H1 (cell line): ENCODE measurements at regions not wholly inside any gene's neighbourhood (a gene's known extent, or its start where the extent isn't known, plus 50 kb on each side); places are given as distances from the start of the nearest gene placed in this dataset.

Experiments
- CTCF ChIA-PET: fragments of 300-600 bp; sonication (Branson Sonifier 250); formaldehyde crosslinking; loops from one replicate; lab custom pipeline; 2021; ENCODE audit not compliant: partially characterized antibody; lab: Charles Lee
- POLR2A ChIA-PET: fragments of 300-600 bp; sonication (Branson Sonifier 250); formaldehyde crosslinking; loops from one replicate; lab custom pipeline; 2021; ENCODE audit warnings: inconsistent platforms; ENCODE audit not compliant: partially characterized antibody; lab: Charles Lee
- DNase-seq, 2 experiments: peaks; one replicate each; pipeline versions ENCODE4 v3.0.0 to v3.0.0-alpha.2; 2010 to 2022; ENCODE audit warnings: low spot score in 2 of 2, low read depth in 1 of 2, mixed read lengths in 1 of 2
- FAIRE-seq: peaks from 2 replicates; lab custom pipeline; 2011; peaks lifted over from hg19 to GRCh38; lab: Jason Lieb, UNC
- H2AFZ ChIP-seq: 2 replicates; pipeline ENCODE4 v1.8.1; 2012; ENCODE audit warnings: low read length, inconsistent platforms
- H2AK5ac ChIP-seq: 2 replicates; pipeline ENCODE4 v1.6.1; 2013; ENCODE audit warnings: low read depth, low read length
- H2BK120ac ChIP-seq: replicated peaks from 2 replicates; pipeline ENCODE3; 2013; ENCODE audit warnings: low read depth, low read length, inconsistent platforms
- H2BK12ac ChIP-seq: 2 replicates; pipeline ENCODE4 v1.6.1; 2013; ENCODE audit warnings: low read depth, low read length
- H2BK15ac ChIP-seq: 2 replicates; pipeline ENCODE4 v1.6.1; 2013; ENCODE audit warnings: low read length
- H2BK20ac ChIP-seq: 2 replicates; pipeline ENCODE4 v1.6.1; 2013; ENCODE audit warnings: low read length
- H2BK5ac ChIP-seq: 2 replicates; pipeline ENCODE4 v1.6.1; 2013; ENCODE audit warnings: low read depth, low read length
- H3K14ac ChIP-seq: 2 replicates; pipeline ENCODE4 v1.6.1; 2013; ENCODE audit warnings: inconsistent platforms; ENCODE audit not compliant: insufficient read length
- H3K18ac ChIP-seq: 2 replicates; pipeline ENCODE4 v1.6.1; 2013; ENCODE audit warnings: low read length; ENCODE audit errors: extremely low read depth
- H3K23ac ChIP-seq: 2 replicates; pipeline ENCODE4 v1.6.1; 2013; ENCODE audit warnings: inconsistent platforms; ENCODE audit not compliant: insufficient read length
- H3K23me2 ChIP-seq: 2 replicates; pipeline ENCODE4 v1.6.1; 2013; ENCODE audit warnings: low read depth, low read length
- H3K27ac ChIP-seq: 2 replicates; pipeline ENCODE4 v1.6.1; 2011; ENCODE audit warnings: low read depth, low read length, inconsistent platforms
- H3K27me3 ChIP-seq, 4 experiments: replicated peaks in 1 of 4; 1 replicate in 1 of 4; 2 replicates in 3 of 4; pipeline versions ENCODE4 v1.6.1 to v1.8.1; 2011 to 2013; ENCODE audit warnings: low read length in 3 of 4, mild to moderate bottlenecking in 3 of 4, inconsistent platforms in 2 of 4, mixed read lengths in 2 of 4, moderate library complexity in 1 of 4; ENCODE audit not compliant: control insufficient read depth in 3 of 4, insufficient read depth in 3 of 4; ENCODE audit errors: extremely low read depth in 1 of 4
- H3K36me3 ChIP-seq, 4 experiments: 2 replicates each; pipeline versions ENCODE4 v1.6.1 to v1.8.1; 2011 to 2013; ENCODE audit warnings: mild to moderate bottlenecking in 4 of 4, low read length in 3 of 4, moderate library complexity in 2 of 4, control low read depth in 1 of 4, inconsistent platforms in 1 of 4; ENCODE audit not compliant: insufficient read depth in 4 of 4, control insufficient read depth in 2 of 4
- H3K4ac ChIP-seq: replicated peaks from 2 replicates; pipeline ENCODE3; 2013; ENCODE audit warnings: low read length, low read depth, mixed read lengths, inconsistent platforms; ENCODE audit not compliant: insufficient read length
- H3K4me1 ChIP-seq, 4 experiments: replicated peaks in 1 of 4; 1 replicate in 1 of 4; 2 replicates in 3 of 4; pipeline versions ENCODE4 v1.6.1 to v1.8.1; 2011 to 2013; ENCODE audit warnings: low read length in 3 of 4, inconsistent platforms in 2 of 4, mixed read lengths in 1 of 4; ENCODE audit not compliant: insufficient read depth in 4 of 4, control insufficient read depth in 3 of 4
- H3K4me2 ChIP-seq, 2 experiments: 2 replicates each; pipeline versions ENCODE4 v1.6.1 to v1.8.1; 2011 to 2013; ENCODE audit warnings: low read depth in 2 of 2, low read length in 2 of 2, control low read depth in 1 of 2, inconsistent platforms in 1 of 2, mild to moderate bottlenecking in 1 of 2; ENCODE audit not compliant: insufficient read depth in 1 of 2
- H3K4me3 ChIP-seq, 4 experiments: fragments of 200-600, 300-600 bp in 1 of 4; sonication (generic), shearing (Covaris generic), sonication (Bioruptor Twin) in 1 of 4; 2 replicates each; pipeline versions ENCODE4 v1.5.1 to v1.8.1; 2011 to 2016; ENCODE audit warnings: low read length in 4 of 4, low read depth in 3 of 4, control low read depth in 2 of 4, inconsistent platforms in 2 of 4, mild to moderate bottlenecking in 2 of 4, mixed read lengths in 1 of 4, moderate library complexity in 1 of 4; ENCODE audit not compliant: insufficient read depth in 2 of 4; ENCODE audit errors: extremely low read depth in 1 of 4
- H3K56ac ChIP-seq: replicated peaks from 2 replicates; pipeline ENCODE3; 2013; ENCODE audit warnings: low read depth, mild to moderate bottlenecking, mixed read lengths, low read length, inconsistent platforms; ENCODE audit not compliant: insufficient read length
- H3K79me1 ChIP-seq: 2 replicates; pipeline ENCODE4 v1.6.1; 2013; ENCODE audit warnings: low read depth, low read length, control low read depth
- H3K79me2 ChIP-seq, 2 experiments: 2 replicates each; pipeline versions ENCODE4 v1.6.1 to v1.8.1; 2012 to 2013; ENCODE audit warnings: low read length in 2 of 2, mild to moderate bottlenecking in 2 of 2, inconsistent platforms in 1 of 2; ENCODE audit not compliant: insufficient read depth in 2 of 2, control insufficient read depth in 1 of 2
- H3K9ac ChIP-seq, 4 experiments: replicated peaks in 1 of 4; 1 replicate in 1 of 4; 2 replicates in 3 of 4; pipeline versions ENCODE4 v1.6.1 to v1.8.1; 2011 to 2013; ENCODE audit warnings: low read depth in 3 of 4, low read length in 3 of 4, control low read depth in 2 of 4, mild to moderate bottlenecking in 2 of 4, moderate library complexity in 2 of 4, inconsistent platforms in 1 of 4; ENCODE audit errors: extremely low read depth in 1 of 4
- H3K9me3 ChIP-seq, 2 experiments: 2 replicates each; pipeline versions ENCODE4 v1.6.1 to v1.8.1; 2012 to 2013; ENCODE audit warnings: mild to moderate bottlenecking in 2 of 2, moderate library complexity in 2 of 2, control low read depth in 1 of 2, inconsistent platforms in 1 of 2, low read depth in 1 of 2, low read length in 1 of 2, mixed read lengths in 1 of 2; ENCODE audit not compliant: insufficient read depth in 2 of 2
- H4K20me1 ChIP-seq, 2 experiments: replicated peaks in 1 of 2; 2 replicates each; pipeline versions ENCODE3 to v1.8.1; 2011 to 2013; ENCODE audit warnings: inconsistent platforms in 2 of 2, low read length in 2 of 2, mild to moderate bottlenecking in 1 of 2; ENCODE audit not compliant: insufficient read depth in 2 of 2, control insufficient read depth in 1 of 2
- H4K5ac ChIP-seq: 2 replicates; pipeline ENCODE4 v1.6.1; 2013; ENCODE audit warnings: low read length, low read depth, mixed read lengths, inconsistent platforms; ENCODE audit not compliant: insufficient read length
- H4K8ac ChIP-seq: 2 replicates; pipeline ENCODE4 v1.8.0; 2013; ENCODE audit warnings: mild to moderate bottlenecking, moderate library complexity, low read length, inconsistent platforms; ENCODE audit not compliant: insufficient read depth; ENCODE audit errors: extremely low read depth
- H4K91ac ChIP-seq: replicated peaks from 2 replicates; pipeline ENCODE3; 2013; ENCODE audit warnings: low read length, mixed read lengths, inconsistent platforms; ENCODE audit not compliant: insufficient read length
- PHF8 ChIP-seq: fragments of 200-600 bp; sonication (generic); conservative IDR thresholded peaks from 2 replicates; pipeline ENCODE4 v1.7.1; 2012; ENCODE audit warnings: low read depth, mild to moderate bottlenecking, inconsistent platforms, low read length, moderate library complexity
- RFX5 ChIP-seq: IDR thresholded peaks from 2 replicates; pipeline ENCODE4 v1.6.1; 2011; ENCODE audit warnings: low read depth, low read length, improper control_type of control experiment, borderline replicate concordance
- WGBS, 2 experiments: shearing (Covaris generic) in 1 of 2; methylation state at CpG; one replicate each; pipeline versions ENCODE4 v1.1.6 to v1.1.7; 2013 to 2015; ENCODE audit warnings: low lambda C conversion rate in 2 of 2, mixed read lengths in 2 of 2, inconsistent platforms in 1 of 2, low coverage in 1 of 2, missing lambda C conversion rate in 1 of 2; ENCODE audit not compliant: insufficient replicate concordance in 2 of 2, insufficient coverage in 1 of 2, insufficient read length in 1 of 2; ENCODE audit errors: extremely low coverage in 1 of 2, missing lambda C conversion rate in 1 of 2; 5-methylcytosine and 5-hydroxymethylcytosine counted together

DNA sequence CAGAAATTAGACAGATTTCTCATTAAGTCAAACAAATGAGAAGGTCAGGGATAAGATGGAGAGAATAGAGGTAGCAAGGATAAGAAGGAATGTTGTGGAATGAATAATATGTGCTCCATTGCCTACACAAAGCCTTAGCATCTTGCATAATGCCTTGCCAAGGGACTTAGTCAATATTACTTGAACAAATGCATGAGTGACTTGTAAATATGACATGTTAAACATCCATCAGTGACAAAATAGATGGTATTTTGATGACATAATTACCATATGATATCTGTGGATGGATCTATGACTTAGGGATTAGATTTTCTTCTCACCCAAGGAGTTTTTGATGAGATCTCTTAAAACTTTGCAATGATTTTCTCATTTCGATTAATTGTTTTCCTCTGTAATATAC is 194.1 kb upstream of the RASSF8 start:
- Histone ChIP-seq H3K23ac (no peak overlapping the region), H3K27me3 (no peaks in the 10 kb centered on the region), H3K4me1 (no peaks in the 10 kb centered on the region), H3K36me3 (no peaks in the 10 kb centered on the region), H2BK120ac (no peak overlapping the region), H3K4me2 (no peak overlapping the region), H3K27ac (no peak overlapping the region), H2BK15ac (no peak overlapping the region), H2BK20ac (no peak overlapping the region), H3K14ac (no peak overlapping the region), H2BK5ac (no peak overlapping the region), H2AK5ac (no peak overlapping the region), H2AFZ (no peak overlapping the region), H3K4ac (no peak overlapping the region), H3K9ac (no peak overlapping the region), H4K20me1 (no peaks in the 10 kb centered on the region), H3K23me2 (no peaks in the 10 kb centered on the region), H3K9me3 (no peaks in the 10 kb centered on the region), H4K8ac (no peak overlapping the region), H4K5ac (no peak overlapping the region), H3K18ac (no peak overlapping the region), H3K56ac (no peak overlapping the region), H2BK12ac (no peak overlapping the region), H3K79me2 (no peaks in the 10 kb centered on the region), H4K91ac (no peak overlapping the region), H3K79me1 (no peaks in the 10 kb centered on the region), H3K4me3 (no peak overlapping the region)
- TF ChIP-seq RFX5: no peak
- TF ChIP-seq PHF8: no peak
- FAIRE-seq: no peak
- no peak for DNase-seq
- WGBS, 2 experiments: 80% methylated on average over 1 of the region's 1 CpG; no CpG with 5 or more reads in 1 of the 2 experiments
- ChIA-PET POLR2A (no interaction called here), CTCF (no interaction called here)
